H1 (cell line): ENCODE measurements at regions not wholly inside any gene's neighbourhood (a gene's known extent, or its start where the extent isn't known, plus 50 kb on each side); places are given as distances from the start of the nearest gene placed in this dataset.

Experiments
- CTCF ChIA-PET: fragments of 300-600 bp; sonication (Branson Sonifier 250); formaldehyde crosslinking; loops from one replicate; lab custom pipeline; 2021; ENCODE audit not compliant: partially characterized antibody; lab: Charles Lee
- POLR2A ChIA-PET: fragments of 300-600 bp; sonication (Branson Sonifier 250); formaldehyde crosslinking; loops from one replicate; lab custom pipeline; 2021; ENCODE audit warnings: inconsistent platforms; ENCODE audit not compliant: partially characterized antibody; lab: Charles Lee
- DNase-seq, 2 experiments: peaks; one replicate each; pipeline versions ENCODE4 v3.0.0 to v3.0.0-alpha.2; 2010 to 2022; ENCODE audit warnings: low spot score in 2 of 2, low read depth in 1 of 2, mixed read lengths in 1 of 2
- FAIRE-seq: peaks from 2 replicates; lab custom pipeline; 2011; peaks lifted over from hg19 to GRCh38; lab: Jason Lieb, UNC
- H2AFZ ChIP-seq: 2 replicates; pipeline ENCODE4 v1.8.1; 2012; ENCODE audit warnings: low read length, inconsistent platforms
- H2AK5ac ChIP-seq: 2 replicates; pipeline ENCODE4 v1.6.1; 2013; ENCODE audit warnings: low read depth, low read length
- H2BK120ac ChIP-seq: replicated peaks from 2 replicates; pipeline ENCODE3; 2013; ENCODE audit warnings: low read depth, low read length, inconsistent platforms
- H2BK12ac ChIP-seq: 2 replicates; pipeline ENCODE4 v1.6.1; 2013; ENCODE audit warnings: low read depth, low read length
- H2BK15ac ChIP-seq: 2 replicates; pipeline ENCODE4 v1.6.1; 2013; ENCODE audit warnings: low read length
- H2BK20ac ChIP-seq: 2 replicates; pipeline ENCODE4 v1.6.1; 2013; ENCODE audit warnings: low read length
- H2BK5ac ChIP-seq: 2 replicates; pipeline ENCODE4 v1.6.1; 2013; ENCODE audit warnings: low read depth, low read length
- H3K14ac ChIP-seq: 2 replicates; pipeline ENCODE4 v1.6.1; 2013; ENCODE audit warnings: inconsistent platforms; ENCODE audit not compliant: insufficient read length
- H3K18ac ChIP-seq: 2 replicates; pipeline ENCODE4 v1.6.1; 2013; ENCODE audit warnings: low read length; ENCODE audit errors: extremely low read depth
- H3K23ac ChIP-seq: 2 replicates; pipeline ENCODE4 v1.6.1; 2013; ENCODE audit warnings: inconsistent platforms; ENCODE audit not compliant: insufficient read length
- H3K23me2 ChIP-seq: 2 replicates; pipeline ENCODE4 v1.6.1; 2013; ENCODE audit warnings: low read depth, low read length
- H3K27ac ChIP-seq: 2 replicates; pipeline ENCODE4 v1.6.1; 2011; ENCODE audit warnings: low read depth, low read length, inconsistent platforms
- H3K27me3 ChIP-seq, 4 experiments: replicated peaks in 1 of 4; 1 replicate in 1 of 4; 2 replicates in 3 of 4; pipeline versions ENCODE4 v1.6.1 to v1.8.1; 2011 to 2013; ENCODE audit warnings: low read length in 3 of 4, mild to moderate bottlenecking in 3 of 4, inconsistent platforms in 2 of 4, mixed read lengths in 2 of 4, moderate library complexity in 1 of 4; ENCODE audit not compliant: control insufficient read depth in 3 of 4, insufficient read depth in 3 of 4; ENCODE audit errors: extremely low read depth in 1 of 4
- H3K36me3 ChIP-seq, 4 experiments: 2 replicates each; pipeline versions ENCODE4 v1.6.1 to v1.8.1; 2011 to 2013; ENCODE audit warnings: mild to moderate bottlenecking in 4 of 4, low read length in 3 of 4, moderate library complexity in 2 of 4, control low read depth in 1 of 4, inconsistent platforms in 1 of 4; ENCODE audit not compliant: insufficient read depth in 4 of 4, control insufficient read depth in 2 of 4
- H3K4ac ChIP-seq: replicated peaks from 2 replicates; pipeline ENCODE3; 2013; ENCODE audit warnings: low read length, low read depth, mixed read lengths, inconsistent platforms; ENCODE audit not compliant: insufficient read length
- H3K4me1 ChIP-seq, 4 experiments: replicated peaks in 1 of 4; 1 replicate in 1 of 4; 2 replicates in 3 of 4; pipeline versions ENCODE4 v1.6.1 to v1.8.1; 2011 to 2013; ENCODE audit warnings: low read length in 3 of 4, inconsistent platforms in 2 of 4, mixed read lengths in 1 of 4; ENCODE audit not compliant: insufficient read depth in 4 of 4, control insufficient read depth in 3 of 4
- H3K4me2 ChIP-seq, 2 experiments: 2 replicates each; pipeline versions ENCODE4 v1.6.1 to v1.8.1; 2011 to 2013; ENCODE audit warnings: low read depth in 2 of 2, low read length in 2 of 2, control low read depth in 1 of 2, inconsistent platforms in 1 of 2, mild to moderate bottlenecking in 1 of 2; ENCODE audit not compliant: insufficient read depth in 1 of 2
- H3K4me3 ChIP-seq, 4 experiments: fragments of 200-600, 300-600 bp in 1 of 4; sonication (generic), shearing (Covaris generic), sonication (Bioruptor Twin) in 1 of 4; 2 replicates each; pipeline versions ENCODE4 v1.5.1 to v1.8.1; 2011 to 2016; ENCODE audit warnings: low read length in 4 of 4, low read depth in 3 of 4, control low read depth in 2 of 4, inconsistent platforms in 2 of 4, mild to moderate bottlenecking in 2 of 4, mixed read lengths in 1 of 4, moderate library complexity in 1 of 4; ENCODE audit not compliant: insufficient read depth in 2 of 4; ENCODE audit errors: extremely low read depth in 1 of 4
- H3K56ac ChIP-seq: replicated peaks from 2 replicates; pipeline ENCODE3; 2013; ENCODE audit warnings: low read depth, mild to moderate bottlenecking, mixed read lengths, low read length, inconsistent platforms; ENCODE audit not compliant: insufficient read length
- H3K79me1 ChIP-seq: 2 replicates; pipeline ENCODE4 v1.6.1; 2013; ENCODE audit warnings: low read depth, low read length, control low read depth
- H3K79me2 ChIP-seq, 2 experiments: 2 replicates each; pipeline versions ENCODE4 v1.6.1 to v1.8.1; 2012 to 2013; ENCODE audit warnings: low read length in 2 of 2, mild to moderate bottlenecking in 2 of 2, inconsistent platforms in 1 of 2; ENCODE audit not compliant: insufficient read depth in 2 of 2, control insufficient read depth in 1 of 2
- H3K9ac ChIP-seq, 4 experiments: replicated peaks in 1 of 4; 1 replicate in 1 of 4; 2 replicates in 3 of 4; pipeline versions ENCODE4 v1.6.1 to v1.8.1; 2011 to 2013; ENCODE audit warnings: low read depth in 3 of 4, low read length in 3 of 4, control low read depth in 2 of 4, mild to moderate bottlenecking in 2 of 4, moderate library complexity in 2 of 4, inconsistent platforms in 1 of 4; ENCODE audit errors: extremely low read depth in 1 of 4
- H3K9me3 ChIP-seq, 2 experiments: 2 replicates each; pipeline versions ENCODE4 v1.6.1 to v1.8.1; 2012 to 2013; ENCODE audit warnings: mild to moderate bottlenecking in 2 of 2, moderate library complexity in 2 of 2, control low read depth in 1 of 2, inconsistent platforms in 1 of 2, low read depth in 1 of 2, low read length in 1 of 2, mixed read lengths in 1 of 2; ENCODE audit not compliant: insufficient read depth in 2 of 2
- H4K20me1 ChIP-seq, 2 experiments: replicated peaks in 1 of 2; 2 replicates each; pipeline versions ENCODE3 to v1.8.1; 2011 to 2013; ENCODE audit warnings: inconsistent platforms in 2 of 2, low read length in 2 of 2, mild to moderate bottlenecking in 1 of 2; ENCODE audit not compliant: insufficient read depth in 2 of 2, control insufficient read depth in 1 of 2
- H4K5ac ChIP-seq: 2 replicates; pipeline ENCODE4 v1.6.1; 2013; ENCODE audit warnings: low read length, low read depth, mixed read lengths, inconsistent platforms; ENCODE audit not compliant: insufficient read length
- H4K8ac ChIP-seq: 2 replicates; pipeline ENCODE4 v1.8.0; 2013; ENCODE audit warnings: mild to moderate bottlenecking, moderate library complexity, low read length, inconsistent platforms; ENCODE audit not compliant: insufficient read depth; ENCODE audit errors: extremely low read depth
- H4K91ac ChIP-seq: replicated peaks from 2 replicates; pipeline ENCODE3; 2013; ENCODE audit warnings: low read length, mixed read lengths, inconsistent platforms; ENCODE audit not compliant: insufficient read length
- TBP ChIP-seq: IDR thresholded peaks from 2 replicates; pipeline ENCODE4 v1.6.1; 2011; ENCODE audit warnings: low read depth, low read length, improper control_type of control experiment
- WGBS, 2 experiments: shearing (Covaris generic) in 1 of 2; methylation state at CpG; one replicate each; pipeline versions ENCODE4 v1.1.6 to v1.1.7; 2013 to 2015; ENCODE audit warnings: low lambda C conversion rate in 2 of 2, mixed read lengths in 2 of 2, inconsistent platforms in 1 of 2, low coverage in 1 of 2, missing lambda C conversion rate in 1 of 2; ENCODE audit not compliant: insufficient replicate concordance in 2 of 2, insufficient coverage in 1 of 2, insufficient read length in 1 of 2; ENCODE audit errors: extremely low coverage in 1 of 2, missing lambda C conversion rate in 1 of 2; 5-methylcytosine and 5-hydroxymethylcytosine counted together

DNA sequence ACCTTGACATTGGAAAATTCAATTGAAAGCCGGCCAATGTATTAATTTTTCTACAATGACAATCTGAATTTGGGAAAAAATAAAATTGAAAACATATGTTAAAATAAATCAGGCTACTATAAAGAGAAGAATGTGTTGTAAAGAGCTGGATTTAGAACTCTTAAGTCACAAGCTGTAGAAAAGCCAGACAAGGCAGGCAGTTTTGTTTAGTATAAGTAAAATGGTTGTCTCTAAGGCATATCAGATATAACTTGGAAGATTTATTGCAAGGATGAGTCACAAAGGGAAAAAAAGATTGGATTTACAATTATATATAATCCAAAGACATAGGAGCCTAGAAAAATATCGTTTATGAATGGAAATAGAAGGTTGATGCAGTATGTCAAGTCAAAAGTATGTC lies 549.1 kb upstream of the EPHA5 start:
- H3K4me2 ChIP-seq = no peak overlapping the region
- H4K5ac ChIP-seq = no peak overlapping the region
- no peaks in the 10 kb centered on the region for H3K79me2 ChIP-seq
- no peaks in the 10 kb centered on the region for H3K79me1 ChIP-seq
- no peaks in the 10 kb centered on the region; a peak in 2 of 8 replicates for H3K36me3 ChIP-seq
- H4K8ac ChIP-seq = no peak overlapping the region
- 88% methylated on average over 2 of the region's 2 CpGs; no CpG with 5 or more reads in 1 of the 2 experiments for WGBS, 2 experiments
- no peak overlapping the region for H2BK12ac ChIP-seq
- H3K9me3 ChIP-seq = no peaks in the 10 kb centered on the region
- no peak overlapping the region for H3K27ac ChIP-seq
- H3K4me1 ChIP-seq = no peaks in the 10 kb centered on the region
- no peak overlapping the region for H3K4ac ChIP-seq
- ChIA-PET POLR2A (no interaction called here), CTCF (interaction anchor here (0.7 kb wide), 1 partner anchor 173 kb away, joined by 3 read pairs; no protein-coding TSS in a partner anchor)
- no peak overlapping the region for H3K9ac ChIP-seq
- no peaks in the 10 kb centered on the region for H3K27me3 ChIP-seq
- H2BK20ac ChIP-seq = no peak overlapping the region
- H2BK5ac ChIP-seq = no peak overlapping the region
- H3K23me2 ChIP-seq = no peaks in the 10 kb centered on the region
- H2AK5ac ChIP-seq = no peak overlapping the region
- no peak overlapping the region for H4K91ac ChIP-seq
- H3K23ac ChIP-seq = no peak overlapping the region
- no peak overlapping the region for H2BK120ac ChIP-seq
- no peak overlapping the region for H3K18ac ChIP-seq
- H3K14ac ChIP-seq = no peak overlapping the region
- H4K20me1 ChIP-seq = no peaks in the 10 kb centered on the region
- H2AFZ ChIP-seq = no peak overlapping the region
- no peak for TF ChIP-seq TBP
- TF ChIP-seq, all 59 proteins: peak for 0
- no peak overlapping the region for H3K56ac ChIP-seq
- DNase-seq = no peak
- no peak overlapping the region for H2BK15ac ChIP-seq
- H3K4me3 ChIP-seq = no peak overlapping the region
- FAIRE-seq = no peak
